Muscle of leg (tissue), 3 donors: ENCODE measurements at regions not wholly inside any gene's neighbourhood (a gene's known extent, or its start where the extent isn't known, plus 50 kb on each side); places are given as distances from the start of the nearest gene placed in this dataset.
"Not testable (repeated sequence)": the region's sequence is repeated elsewhere in the genome, so short reads cannot be mapped to it uniquely, and the experiment has no call there.

Source experiments
- DNase-seq: peaks from one replicate; pipeline ENCODE4 v3.0.0; 2013
- H3K27ac ChIP-seq: one replicate; pipeline ENCODE4 v1.5.1; 2013; ENCODE audit warnings: mild to moderate bottlenecking, low read length, control low read depth
- H3K27me3 ChIP-seq: one replicate; pipeline ENCODE4 v1.6.1; 2013; ENCODE audit warnings: low read length; ENCODE audit not compliant: control insufficient read depth, insufficient read depth
- H3K36me3 ChIP-seq: one replicate; pipeline ENCODE4 v1.6.1; 2013; ENCODE audit warnings: low read length; ENCODE audit not compliant: control insufficient read depth, insufficient read depth
- H3K4me1 ChIP-seq: one replicate; pipeline ENCODE4 v1.6.1; 2013; ENCODE audit warnings: low read length; ENCODE audit not compliant: control insufficient read depth, insufficient read depth
- H3K4me3 ChIP-seq: one replicate; pipeline ENCODE4 v1.5.1; 2013; ENCODE audit warnings: low read length, control low read depth
- H3K9me3 ChIP-seq: replicated peaks from 2 replicates; pipeline ENCODE4 v1.6.1; 2013; ENCODE audit warnings: low read depth, low read length; ENCODE audit not compliant: control insufficient read depth
- WGBS: methylation state at CpG from one replicate; pipeline ENCODE4 v1.1.5; 2013; ENCODE audit warnings: missing lambda C conversion rate; ENCODE audit not compliant: insufficient coverage; 5-methylcytosine and 5-hydroxymethylcytosine counted together

DNA sequence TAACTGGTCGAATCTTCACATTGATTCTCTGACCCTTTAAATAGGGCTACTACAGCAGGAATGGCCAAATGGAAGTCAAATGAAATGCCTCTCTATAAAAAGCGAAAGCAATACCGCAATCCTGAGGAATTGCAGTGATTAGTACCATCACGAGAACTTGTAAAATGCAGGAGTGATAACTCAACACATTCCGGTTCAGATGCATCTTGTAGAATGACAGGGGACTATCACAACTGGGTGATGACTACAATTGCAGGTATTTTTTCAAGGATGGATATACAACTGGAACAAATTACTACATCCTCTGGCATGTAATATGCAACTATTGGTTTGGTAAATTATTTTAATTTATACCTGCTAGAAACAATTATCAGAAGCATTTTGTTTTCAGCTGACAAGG, 140.4 kb downstream of the PCDH20 start:
- WGBS = 81% methylated on average over 3 of the region's 5 CpGs
- Histone ChIP-seq H3K27me3 (no peaks in the 10 kb centered on the region), H3K9me3 (no peaks in the 10 kb centered on the region), H3K36me3 (no peaks in the 10 kb centered on the region), H3K27ac (no peak overlapping the region), H3K4me1 (no peaks in the 10 kb centered on the region), H3K4me3 (no peak overlapping the region)
- no peak for DNase-seq

DNA sequence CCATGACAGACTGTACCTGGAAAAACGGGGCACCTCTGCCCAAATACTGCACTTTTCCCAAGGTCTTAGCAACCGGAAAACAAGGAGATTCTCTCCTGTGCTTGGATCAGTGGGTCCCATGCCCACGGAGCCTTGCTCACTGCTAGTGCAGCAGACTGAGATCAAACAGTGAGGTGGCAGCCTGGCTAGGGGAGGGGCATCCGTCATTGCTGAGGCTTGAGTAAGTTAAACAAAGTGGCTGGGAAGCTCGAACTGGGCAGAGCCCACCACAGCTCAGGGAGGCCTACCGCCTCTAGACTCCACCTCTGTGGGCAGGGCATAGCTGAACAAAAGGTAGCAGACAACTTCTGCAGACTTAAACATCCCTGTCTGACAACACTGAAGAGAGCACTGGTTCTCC, 148.8 kb downstream of the PCDH20 start:
- H3K27ac ChIP-seq, H3K9me3 ChIP-seq, H3K4me1 ChIP-seq, H3K27me3 ChIP-seq, DNase-seq, H3K36me3 ChIP-seq, H3K4me3 ChIP-seq: not testable (repeated sequence)
- WGBS = 84% methylated on average over 6 of the region's 6 CpGs

DNA sequence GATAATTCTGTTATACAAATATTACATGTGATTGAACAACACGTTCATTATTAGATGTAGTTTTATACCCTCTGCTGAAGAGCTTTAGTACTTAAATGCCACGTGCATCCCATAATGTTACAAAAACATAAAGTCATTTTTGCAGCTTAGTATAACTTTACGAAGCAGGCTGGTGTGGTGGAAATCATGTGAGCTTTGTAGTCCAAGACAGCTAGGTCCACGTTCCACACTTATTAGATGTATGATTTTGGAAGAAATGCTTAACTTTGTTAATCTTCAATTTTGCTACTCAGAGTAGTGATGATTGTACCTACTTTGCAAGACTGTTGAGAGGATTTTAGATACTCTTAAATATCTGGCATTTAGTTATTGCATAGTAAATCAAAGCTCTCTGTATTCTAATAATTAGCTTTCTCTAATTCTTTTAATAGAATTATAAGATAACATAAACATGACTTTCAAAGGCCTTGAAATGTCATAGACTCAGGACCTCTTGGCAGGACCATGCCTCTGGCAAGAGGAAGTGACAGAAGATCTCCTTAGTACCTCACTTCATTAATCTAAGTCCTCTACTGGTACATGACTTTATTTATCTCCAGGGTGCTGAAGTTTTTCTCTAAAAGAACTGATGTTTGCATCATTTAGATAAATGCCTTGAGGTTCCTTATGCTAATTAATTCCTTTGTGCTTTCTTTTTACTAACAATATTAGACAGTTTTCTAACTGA, 153.7 kb downstream of the PCDH20 start:
- DNase-seq = no peak
- no CpG with 5 or more reads among the region's 4 CpGs for WGBS
- no peaks in the 10 kb centered on the region for H3K4me1 ChIP-seq

DNA sequence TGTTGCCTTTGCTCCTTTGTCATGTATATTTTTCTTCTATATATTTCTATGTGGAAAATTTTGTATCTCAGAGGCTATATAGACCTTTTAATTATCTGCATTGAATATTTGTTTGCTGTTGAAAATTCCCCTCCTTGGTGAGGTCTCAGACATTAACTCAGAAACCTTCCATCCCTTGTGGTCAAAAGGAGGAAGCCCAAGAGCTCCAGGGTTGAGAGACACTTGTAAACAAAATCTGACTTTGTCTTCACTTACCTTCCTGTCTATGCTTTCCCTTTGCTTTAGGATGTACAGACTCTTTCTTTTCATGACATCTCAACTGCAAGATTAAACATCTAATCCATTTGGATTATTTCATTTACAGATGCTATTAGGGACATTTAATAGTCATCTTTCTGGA, 157.5 kb downstream of the PCDH20 start:
- Histone ChIP-seq H3K4me1 (no peaks in the 10 kb centered on the region), H3K4me3 (no peak overlapping the region), H3K27ac (no peak overlapping the region), H3K36me3 (no peaks in the 10 kb centered on the region), H3K9me3 (no peaks in the 10 kb centered on the region), H3K27me3 (no peaks in the 10 kb centered on the region)
- DNase-seq = no peak

More for the DNA sequence above, 153.7 kb downstream of the PCDH20 start:
- no peaks in the 10 kb centered on the region for H3K9me3 ChIP-seq
- no peak overlapping the region for H3K4me3 ChIP-seq
- H3K36me3 ChIP-seq = no peaks in the 10 kb centered on the region
- no peak overlapping the region for H3K27ac ChIP-seq
- no peaks in the 10 kb centered on the region for H3K27me3 ChIP-seq

DNA sequence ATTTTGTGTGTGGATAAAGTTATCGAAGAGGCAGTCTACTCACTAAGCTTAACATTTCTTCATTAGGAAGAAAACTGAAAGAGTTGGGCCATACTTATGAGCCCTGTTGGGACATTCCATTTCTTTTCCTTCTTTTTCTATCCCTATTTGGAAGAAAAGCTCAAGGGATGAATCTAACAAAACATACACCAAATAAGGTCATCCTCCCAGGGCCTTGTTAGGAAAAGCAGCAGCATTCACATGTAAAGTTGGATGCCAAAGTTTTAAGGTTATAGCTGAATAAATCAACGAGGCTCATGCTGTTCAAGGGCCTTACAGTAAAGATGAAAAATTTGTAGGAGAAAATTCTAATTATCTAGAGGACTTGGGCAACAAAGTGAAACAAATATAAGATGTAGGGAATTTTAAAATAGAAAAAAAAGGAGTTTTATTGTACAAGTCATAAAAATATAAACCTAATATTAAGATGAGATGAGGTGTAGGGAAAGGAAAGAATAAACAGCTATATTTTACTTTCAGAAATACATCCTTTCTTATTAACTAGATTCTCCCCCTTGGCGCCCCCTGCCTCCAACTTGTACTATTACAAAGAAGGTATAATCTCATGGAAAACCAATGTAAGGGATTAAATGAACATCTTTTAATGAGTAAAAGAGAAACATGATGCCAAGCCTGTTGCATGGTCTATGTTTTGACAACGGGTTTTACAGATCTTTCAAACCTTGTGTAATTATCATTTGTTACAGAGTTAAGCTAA, 160.4 kb downstream of the PCDH20 start:
- 60% methylated on average over 1 of the region's 4 CpGs for WGBS
- H3K27me3 ChIP-seq = no peaks in the 10 kb centered on the region
- H3K9me3 ChIP-seq = no peaks in the 10 kb centered on the region
- no peak for DNase-seq
- no peaks in the 10 kb centered on the region for H3K36me3 ChIP-seq
- H3K4me3 ChIP-seq = no peak overlapping the region
- no peaks in the 10 kb centered on the region for H3K4me1 ChIP-seq
- no peak overlapping the region for H3K27ac ChIP-seq

DNA sequence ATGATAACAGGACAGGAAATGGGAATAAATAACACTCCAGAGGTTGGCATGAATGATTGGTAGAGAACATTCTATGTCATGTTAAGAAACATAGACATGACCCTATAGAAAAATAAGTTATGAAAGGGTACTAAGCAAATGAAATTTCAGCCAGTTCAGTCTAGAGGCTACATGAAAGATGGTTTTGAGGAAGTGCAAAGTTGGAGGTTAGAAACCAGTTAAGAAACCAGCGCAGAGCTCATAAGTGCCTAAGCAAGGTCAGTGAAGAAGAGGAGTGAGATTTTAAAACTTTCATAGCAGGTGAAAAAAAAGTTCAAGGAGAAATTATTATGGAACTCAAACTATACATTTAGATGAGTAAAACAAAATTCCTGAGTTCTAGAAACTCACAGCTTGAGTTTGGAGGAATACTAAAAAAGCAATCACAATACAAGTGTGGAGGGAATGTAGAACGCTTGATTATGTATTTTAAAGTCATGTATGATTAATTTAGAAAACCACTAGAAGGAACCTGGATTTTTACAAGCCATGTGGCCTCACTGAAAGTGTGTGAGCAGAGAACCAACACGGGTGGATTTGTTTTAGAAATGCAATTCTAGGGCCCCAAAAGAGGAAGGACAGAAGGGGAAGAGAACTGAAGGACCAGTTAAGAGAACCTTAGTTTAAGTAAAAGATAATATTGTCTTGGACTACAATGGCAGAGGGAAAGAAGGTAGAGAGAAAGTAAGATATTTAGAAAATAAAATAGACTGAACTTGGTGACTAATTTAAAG, 162.4 kb downstream of the PCDH20 start:
- 67% methylated on average over 1 of the region's 3 CpGs for WGBS
- H3K27ac ChIP-seq = no peak overlapping the region
- DNase-seq = no peak
- H3K9me3 ChIP-seq = no peaks in the 10 kb centered on the region
- H3K4me3 ChIP-seq = no peak overlapping the region
- H3K4me1 ChIP-seq = no peaks in the 10 kb centered on the region
- H3K27me3 ChIP-seq = no peaks in the 10 kb centered on the region
- no peaks in the 10 kb centered on the region for H3K36me3 ChIP-seq

DNA sequence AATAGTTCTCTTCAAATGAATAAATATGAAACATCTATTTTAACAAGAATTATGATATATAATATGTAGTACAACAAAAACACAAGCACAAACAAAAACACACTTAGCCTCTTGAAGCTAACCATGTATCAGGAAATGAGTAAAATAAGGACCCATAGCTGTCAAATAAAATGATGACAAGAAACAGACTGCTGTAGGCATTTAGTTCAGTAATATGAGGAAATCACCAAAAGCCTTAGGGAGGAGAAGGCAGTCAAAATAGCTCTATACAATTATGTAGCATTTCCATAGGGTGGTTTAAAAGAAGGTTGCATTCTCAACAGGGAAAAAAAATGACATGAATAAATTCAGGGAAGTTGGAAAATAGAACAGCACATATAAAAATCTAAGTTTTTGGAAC, 163.4 kb downstream of the PCDH20 start:
- no peak for DNase-seq
- no peaks in the 10 kb centered on the region for H3K36me3 ChIP-seq

DNA sequence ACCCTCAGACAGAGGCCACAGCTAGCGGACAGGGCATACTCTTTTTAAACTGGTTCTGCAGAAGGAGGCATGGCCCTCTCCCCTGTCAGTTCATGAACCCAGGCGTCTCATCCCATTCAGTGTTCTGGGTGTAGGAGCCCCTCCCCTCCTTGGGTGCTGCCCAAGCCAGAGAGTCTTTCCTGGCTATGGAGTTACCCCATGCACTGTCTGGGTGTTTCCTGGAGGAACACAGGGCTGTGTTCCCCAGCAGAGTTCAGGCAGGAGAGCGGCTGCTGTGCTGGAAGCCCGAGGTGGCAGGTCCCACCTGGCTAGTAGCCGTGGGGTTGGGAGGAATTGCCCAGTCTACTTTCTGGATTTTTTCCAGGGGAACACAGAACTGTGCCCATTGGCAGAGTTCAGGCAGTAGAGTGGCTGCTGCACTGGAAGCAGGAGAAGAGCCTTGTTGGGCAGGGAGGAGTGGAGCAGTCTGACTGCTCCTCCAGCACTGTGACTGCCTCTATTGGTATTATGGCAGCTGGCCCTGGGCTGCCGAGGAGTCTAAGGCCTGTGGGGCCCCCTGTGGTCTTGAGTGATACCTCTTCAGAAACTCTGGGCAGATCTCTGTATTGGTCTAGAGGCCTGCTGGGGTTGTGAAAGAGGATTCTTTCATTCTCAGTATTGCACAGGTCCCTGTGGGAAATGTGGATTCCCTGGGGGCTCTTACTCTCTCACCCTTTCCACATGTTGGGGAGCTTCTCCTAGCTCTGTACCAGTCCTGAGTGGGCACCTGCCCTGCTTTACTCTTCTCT, 168.3 kb downstream of the PCDH20 start:
- no peak for DNase-seq
- H3K4me1 ChIP-seq = no peaks in the 10 kb centered on the region
- H3K27ac ChIP-seq = no peak overlapping the region
- no peaks in the 10 kb centered on the region for H3K9me3 ChIP-seq
- WGBS = 94% methylated on average over 6 of the region's 6 CpGs
- H3K27me3 ChIP-seq = no peaks in the 10 kb centered on the region
- H3K4me3 ChIP-seq = no peak overlapping the region
- H3K36me3 ChIP-seq = no peaks in the 10 kb centered on the region

More for the DNA sequence above, 163.4 kb downstream of the PCDH20 start:
- no peaks in the 10 kb centered on the region for H3K27me3 ChIP-seq
- no peaks in the 10 kb centered on the region for H3K9me3 ChIP-seq
- no peaks in the 10 kb centered on the region for H3K4me1 ChIP-seq
- no peak overlapping the region for H3K4me3 ChIP-seq
- no peak overlapping the region for H3K27ac ChIP-seq

DNA sequence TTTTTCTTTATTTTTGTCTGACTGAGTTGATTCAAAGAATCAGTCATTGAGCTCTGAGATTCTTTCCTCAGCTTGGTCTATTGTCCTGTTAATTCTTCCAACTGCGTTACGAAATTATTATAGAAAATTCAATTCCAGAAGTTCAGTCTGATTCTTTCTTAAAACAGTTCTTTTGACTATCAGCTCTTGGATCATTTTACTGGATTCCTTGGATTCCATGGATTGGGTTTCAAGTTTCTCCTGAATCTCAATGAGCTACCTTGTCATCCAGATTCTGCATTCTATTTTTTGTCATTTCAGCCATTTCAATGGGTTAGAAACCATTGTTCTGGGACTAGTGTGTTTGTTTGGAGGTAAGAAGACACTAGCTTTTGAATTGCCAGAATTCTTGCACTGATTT, 169.3 kb downstream of the PCDH20 start:
- H3K4me3 ChIP-seq = no peak overlapping the region
- H3K27me3 ChIP-seq = no peaks in the 10 kb centered on the region
- no peaks in the 10 kb centered on the region for H3K9me3 ChIP-seq
- no peaks in the 10 kb centered on the region for H3K36me3 ChIP-seq
- no peak overlapping the region for H3K27ac ChIP-seq
- no CpG with 5 or more reads among the region's 2 CpGs for WGBS
- no peak for DNase-seq
- H3K4me1 ChIP-seq = no peaks in the 10 kb centered on the region

DNA sequence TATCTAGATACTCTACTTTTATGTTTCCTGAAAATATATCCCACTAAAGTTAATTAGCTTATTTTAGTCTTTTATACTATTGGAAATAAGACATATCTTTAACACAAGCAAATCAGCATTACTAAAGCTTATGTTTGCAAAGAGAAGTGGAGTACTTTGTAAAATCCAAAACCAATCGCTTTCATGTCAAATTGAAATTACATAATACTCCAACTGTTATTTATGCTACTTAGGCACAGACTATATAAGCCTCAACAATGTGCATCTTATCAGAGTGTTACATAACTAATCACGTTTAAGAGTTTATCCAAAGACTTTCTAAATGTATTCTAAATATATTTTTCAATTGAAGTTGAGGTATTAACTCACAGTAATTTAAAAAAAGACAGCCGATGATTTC, 200.0 kb downstream of the PCDH20 start:
- no CpG with 5 or more reads among the region's 3 CpGs for WGBS
- H3K4me3 ChIP-seq = no peak overlapping the region

More for the DNA sequence above, 200.0 kb downstream of the PCDH20 start:
- H3K9me3 ChIP-seq = peaks cover 2% of the 10 kb centered on the region
- no peaks in the 10 kb centered on the region for H3K4me1 ChIP-seq
- no peak for DNase-seq
- no peak overlapping the region for H3K27ac ChIP-seq
- H3K36me3 ChIP-seq = no peaks in the 10 kb centered on the region
- H3K27me3 ChIP-seq = no peaks in the 10 kb centered on the region
